Upper lobe of right lung (tissue), 1 donor: ENCODE measurements at regions not wholly inside any gene's neighbourhood (a gene's known extent, or its start where the extent isn't known, plus 50 kb on each side); places are given as distances from the start of the nearest gene placed in this dataset.
"Not testable (repeated sequence)": the region's sequence is repeated elsewhere in the genome, so short reads cannot be mapped to it uniquely, and the experiment has no call there.

ENCODE experiments used
- ATAC-seq: fragments of 200-7000 bp; cut with Tn5 transposase; one replicate; pipeline ENCODE4 v1.9.1; 2020; ENCODE audit warnings: mild to moderate bottlenecking, moderate library complexity
- DNase-seq: peaks from one replicate; pipeline ENCODE4 v3.0.0-alpha.2; 2020
- H3K27ac ChIP-seq: fragments of 200-600 bp; one replicate; pipeline ENCODE4 v1.8.0; 2022
- H3K27me3 ChIP-seq: fragments of 200-600 bp; one replicate; pipeline ENCODE4 v1.8.0; 2022; ENCODE audit warnings: mild to moderate bottlenecking
- H3K36me3 ChIP-seq: fragments of 200-600 bp; one replicate; pipeline ENCODE4 v1.8.0; 2022
- H3K4me1 ChIP-seq: fragments of 200-600 bp; one replicate; pipeline ENCODE4 v1.8.0; 2022
- H3K4me3 ChIP-seq: fragments of 200-600 bp; one replicate; pipeline ENCODE4 v1.8.0; 2022; ENCODE audit warnings: mild to moderate bottlenecking
- H3K9me3 ChIP-seq: fragments of 200-600 bp; one replicate; pipeline ENCODE4 v1.8.0; 2022
- intact Hi-C: fragments of 100-400 bp; cut with DNase I; formaldehyde crosslinking; loops from one replicate; pipeline ENCODE4 v1.11.0; 2022
- TF ChIP-seq, protein P1 (sequence below): fragments of 200-600 bp; IDR thresholded peaks from one replicate; pipeline ENCODE4 v1.8.0; 2022; ENCODE audit warnings: antibody characterized with exemption
- donor health status: DM: no; HTN: yes; CAD: no; lungs with severe emphysema.

DNA sequence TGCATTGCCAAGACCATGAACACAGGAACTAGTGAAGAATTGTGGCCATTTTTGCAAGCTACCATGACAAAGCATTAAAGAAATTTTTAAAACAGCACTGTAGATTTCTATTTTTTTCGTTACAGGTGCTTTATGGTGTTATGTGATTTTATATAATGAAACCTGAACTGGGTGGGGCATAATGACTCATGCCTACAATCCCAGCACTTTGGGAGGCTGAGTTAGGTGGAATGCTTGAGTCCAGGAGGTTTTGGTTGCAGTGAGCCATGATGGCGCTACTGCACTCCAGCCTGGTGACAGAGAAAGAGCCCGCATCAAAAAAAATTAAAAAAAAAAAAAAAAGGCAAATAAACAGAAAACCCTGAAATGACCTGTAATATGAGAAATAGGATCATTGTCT is 846.7 kb downstream of the EPHA3 start:
- Histone ChIP-seq H3K9me3 (no peaks in the 10 kb centered on the region), H3K27ac (no peak overlapping the region), H3K4me3 (no peak overlapping the region), H3K27me3 (no peaks in the 10 kb centered on the region), H3K4me1 (no peaks in the 10 kb centered on the region), H3K36me3 (no peaks in the 10 kb centered on the region)
- ATAC-seq (no peak), DNase-seq (no peak)
- intact Hi-C loops: no loop called here
- TF ChIP-seq, protein P1, sequence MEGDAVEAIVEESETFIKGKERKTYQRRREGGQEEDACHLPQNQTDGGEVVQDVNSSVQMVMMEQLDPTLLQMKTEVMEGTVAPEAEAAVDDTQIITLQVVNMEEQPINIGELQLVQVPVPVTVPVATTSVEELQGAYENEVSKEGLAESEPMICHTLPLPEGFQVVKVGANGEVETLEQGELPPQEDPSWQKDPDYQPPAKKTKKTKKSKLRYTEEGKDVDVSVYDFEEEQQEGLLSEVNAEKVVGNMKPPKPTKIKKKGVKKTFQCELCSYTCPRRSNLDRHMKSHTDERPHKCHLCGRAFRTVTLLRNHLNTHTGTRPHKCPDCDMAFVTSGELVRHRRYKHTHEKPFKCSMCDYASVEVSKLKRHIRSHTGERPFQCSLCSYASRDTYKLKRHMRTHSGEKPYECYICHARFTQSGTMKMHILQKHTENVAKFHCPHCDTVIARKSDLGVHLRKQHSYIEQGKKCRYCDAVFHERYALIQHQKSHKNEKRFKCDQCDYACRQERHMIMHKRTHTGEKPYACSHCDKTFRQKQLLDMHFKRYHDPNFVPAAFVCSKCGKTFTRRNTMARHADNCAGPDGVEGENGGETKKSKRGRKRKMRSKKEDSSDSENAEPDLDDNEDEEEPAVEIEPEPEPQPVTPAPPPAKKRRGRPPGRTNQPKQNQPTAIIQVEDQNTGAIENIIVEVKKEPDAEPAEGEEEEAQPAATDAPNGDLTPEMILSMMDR: no peak

DNA sequence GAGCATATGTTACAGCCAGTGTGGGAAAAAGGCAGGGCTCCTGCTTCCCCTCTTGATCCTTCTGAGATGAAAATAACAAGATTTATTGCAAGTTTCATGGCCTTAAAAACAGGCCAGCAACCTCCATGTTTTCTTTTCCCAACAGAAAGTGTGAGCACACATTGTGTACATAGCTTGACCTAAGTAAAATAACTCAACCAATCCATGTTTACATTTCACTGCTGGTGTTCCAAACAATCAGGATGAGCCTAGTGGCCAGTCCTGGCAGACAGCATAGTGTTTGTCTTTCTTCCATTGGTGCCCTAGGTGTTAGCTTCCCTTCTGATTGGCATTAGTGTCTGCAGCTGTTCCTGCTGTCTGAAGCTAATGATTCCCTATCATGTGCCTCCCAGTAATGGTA is 847.7 kb downstream of the EPHA3 start:
- intact Hi-C loops: no loop called here
- no peaks in the 10 kb centered on the region for H3K36me3 ChIP-seq
- H3K27me3 ChIP-seq: no peaks in the 10 kb centered on the region
- no peaks in the 10 kb centered on the region for H3K4me1 ChIP-seq
- no peak for DNase-seq
- TF ChIP-seq, protein P1: no peak
- no peaks in the 10 kb centered on the region for H3K9me3 ChIP-seq
- ATAC-seq: no peak
- H3K27ac ChIP-seq: no peak overlapping the region
- no peak overlapping the region for H3K4me3 ChIP-seq

DNA sequence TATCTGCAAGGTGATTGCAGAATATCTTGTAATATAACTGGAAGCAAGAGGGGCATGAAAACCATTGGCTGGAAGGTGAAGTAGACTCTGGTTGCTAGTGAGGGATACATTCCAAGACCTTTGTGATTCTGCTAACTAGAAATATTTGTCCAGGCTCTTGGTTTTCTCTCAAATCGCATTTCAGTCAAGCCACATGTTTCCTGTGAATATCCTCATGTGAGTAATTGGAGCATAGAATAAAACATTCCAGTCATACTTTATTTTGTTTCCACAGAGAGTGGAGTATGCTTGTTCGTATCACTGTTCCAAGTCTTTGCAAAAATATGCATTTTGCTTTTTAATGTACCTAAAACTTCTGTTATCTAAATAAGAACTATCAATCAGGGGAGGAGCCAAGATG is 850.0 kb downstream of the EPHA3 start:
- no peaks in the 10 kb centered on the region for H3K9me3 ChIP-seq
- H3K27me3 ChIP-seq: no peaks in the 10 kb centered on the region
- TF ChIP-seq, protein P1: no peak
- intact Hi-C loops: no loop called here
- DNase-seq: no peak
- no peaks in the 10 kb centered on the region for H3K4me1 ChIP-seq
- H3K36me3 ChIP-seq: no peaks in the 10 kb centered on the region
- no peak for ATAC-seq
- H3K4me3 ChIP-seq: no peak overlapping the region
- H3K27ac ChIP-seq: no peak overlapping the region

DNA sequence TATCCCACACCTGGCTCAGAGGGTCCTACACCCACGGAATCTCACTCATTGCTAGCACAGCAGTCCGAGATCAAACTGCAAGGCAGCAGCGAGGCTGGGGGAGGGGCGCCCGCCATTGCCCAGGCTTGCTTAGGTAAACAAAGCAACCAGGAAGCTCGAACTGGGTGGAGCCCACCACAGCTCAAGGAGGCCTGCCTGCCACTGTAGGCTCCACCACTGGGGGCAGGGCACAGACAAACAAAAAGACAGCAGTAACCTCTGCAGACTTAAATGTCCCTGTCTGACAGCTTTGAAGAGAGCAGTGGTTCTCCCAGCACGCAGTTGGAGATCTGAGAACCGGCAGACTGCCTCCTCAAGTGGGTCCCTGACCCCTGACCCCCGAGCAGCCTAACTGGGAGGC is 850.7 kb downstream of the EPHA3 start:
- intact Hi-C loops, H3K27ac ChIP-seq, H3K9me3 ChIP-seq, H3K4me1 ChIP-seq, H3K36me3 ChIP-seq, DNase-seq, H3K4me3 ChIP-seq, H3K27me3 ChIP-seq, ATAC-seq: not testable (repeated sequence)

DNA sequence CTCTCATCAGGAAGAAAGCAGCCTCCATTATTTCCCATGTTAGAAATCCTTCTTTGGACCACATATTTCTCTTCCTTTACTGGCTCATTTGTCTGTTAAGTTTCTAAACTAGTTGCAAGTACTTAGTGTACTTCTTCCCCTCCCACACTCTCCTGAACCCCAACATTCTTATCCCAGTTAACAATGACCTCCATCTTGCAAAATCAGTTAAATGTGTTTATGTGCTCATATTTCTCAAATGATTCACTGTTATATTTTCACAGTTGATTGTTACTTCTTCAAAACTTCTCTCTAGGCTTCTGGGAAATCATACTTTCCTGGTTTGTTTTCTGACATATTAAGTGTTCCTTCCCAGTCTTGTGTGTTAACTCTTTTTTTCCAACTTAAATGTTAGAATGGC is 856.9 kb downstream of the EPHA3 start:
- intact Hi-C loops: no loop called here
- no peaks in the 10 kb centered on the region for H3K4me1 ChIP-seq
- H3K4me3 ChIP-seq: no peak overlapping the region
- DNase-seq (no peak), ATAC-seq (no peak)
- TF ChIP-seq, protein P1: no peak
- no peaks in the 10 kb centered on the region for H3K9me3 ChIP-seq
- no peaks in the 10 kb centered on the region for H3K27me3 ChIP-seq
- H3K27ac ChIP-seq: no peak overlapping the region
- no peaks in the 10 kb centered on the region for H3K36me3 ChIP-seq

DNA sequence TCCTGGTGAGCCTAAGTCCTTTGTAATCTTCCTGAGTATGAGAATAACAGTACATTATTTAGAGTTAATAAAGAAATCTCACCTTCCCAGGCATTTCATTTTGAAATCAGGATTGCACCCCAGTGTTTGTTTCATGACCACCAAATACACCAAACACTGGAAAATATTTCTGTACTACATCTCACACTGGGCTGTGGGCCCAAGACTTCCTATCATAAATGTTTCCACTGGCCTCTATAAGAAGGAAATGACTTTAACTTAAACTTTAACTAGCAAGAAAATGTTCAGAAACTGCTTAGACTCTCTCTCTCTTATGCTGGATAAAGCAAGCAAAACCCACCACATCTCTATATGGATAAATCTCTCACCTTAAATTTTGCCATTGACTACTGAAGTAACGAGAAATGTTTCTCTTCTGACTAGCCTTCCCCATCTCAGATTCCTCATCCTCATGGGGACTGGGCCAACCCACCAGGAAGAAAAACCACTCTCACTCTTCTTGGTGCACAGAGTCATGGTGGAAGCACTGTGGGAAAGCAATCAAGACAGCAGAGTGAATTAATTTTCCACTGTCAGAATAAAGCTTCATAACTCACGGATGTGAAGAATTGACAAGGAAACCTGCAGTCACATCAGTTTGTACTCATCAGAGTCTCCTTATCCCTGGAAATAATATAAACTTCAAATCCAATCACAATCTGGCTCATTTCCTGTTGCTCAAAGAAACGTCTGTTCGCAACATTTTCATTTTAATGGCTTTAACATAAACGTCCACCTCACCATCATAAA is 859.6 kb downstream of the EPHA3 start:
- Histone ChIP-seq H3K27me3 (no peaks in the 10 kb centered on the region), H3K4me1 (no peaks in the 10 kb centered on the region), H3K4me3 (no peak overlapping the region), H3K27ac (no peak overlapping the region), H3K9me3 (no peaks in the 10 kb centered on the region), H3K36me3 (no peaks in the 10 kb centered on the region)
- ATAC-seq: no peak
- no peak for DNase-seq
- intact Hi-C loops: no loop called here
- TF ChIP-seq, protein P1: no peak
